Vagina (tissue), 2 donors: ENCODE measurements at regions not wholly inside any gene's neighbourhood (a gene's known extent, or its start where the extent isn't known, plus 50 kb on each side); places are given as distances from the start of the nearest gene placed in this dataset.
A peak's percentile ranks its signal among the peaks of the same experiment; 100 is the strongest.

Source experiments
- DNase-seq, 2 donors: peaks; one replicate each; pipeline ENCODE4 v3.0.0-alpha.2; 2017; ENCODE audit errors: extremely low spot score in 2 of 2
- H3K27ac ChIP-seq: fragments of 200-600 bp; sonication (generic); one replicate; pipeline ENCODE4 v1.5.1; 2019
- H3K27me3 ChIP-seq: fragments of 200-600 bp; sonication (generic); one replicate; pipeline ENCODE4 v1.5.1; 2019
- H3K36me3 ChIP-seq, 2 donors: fragments of 200-600 bp; sonication (generic); one replicate each; pipeline ENCODE4 v1.5.1; 2017 to 2019
- H3K4me1 ChIP-seq: fragments of 200-600 bp; sonication (generic); one replicate; pipeline ENCODE4 v1.5.1; 2019
- H3K4me3 ChIP-seq, 2 donors: fragments of 200-600 bp; sonication (generic); 1 replicate in 1 of 2; 2 replicates in 1 of 2; pipeline ENCODE4 v1.5.1; 2016 to 2019
- H3K9me3 ChIP-seq: fragments of 200-600 bp; sonication (generic); one replicate; pipeline ENCODE4 v1.5.1; 2019
- CTCF ChIP-seq, 3 experiments: fragments of 450-650 bp in 2 of 3; fragments of 200-600 bp in 1 of 3; sonication (generic) in 1 of 3; IDR thresholded peaks; one replicate each; pipeline ENCODE4 v1.5.1; 2017 to 2019; ENCODE audit warnings: antibody characterized with exemption in 3 of 3, mild to moderate bottlenecking in 2 of 3, moderate library complexity in 2 of 3
- POLR2A ChIP-seq, 2 donors: fragments of 450-650 bp; IDR thresholded peaks; one replicate each; pipeline ENCODE4 v1.6.1; 2017; ENCODE audit warnings: antibody characterized with exemption in 2 of 2, mild to moderate bottlenecking in 2 of 2, moderate library complexity in 2 of 2
- POLR2AphosphoS5 ChIP-seq, 2 donors: sonication (generic); formaldehyde crosslinking; IDR thresholded peaks; one replicate each; pipeline ENCODE4 v1.9.0; 2017; ENCODE audit warnings: antibody characterized with exemption in 2 of 2, mild to moderate bottlenecking in 2 of 2, low read depth in 1 of 2; ENCODE audit not compliant: insufficient read depth in 1 of 2
- intact Hi-C: fragments of 100-400 bp; cut with DNase I; formaldehyde crosslinking; loops from one replicate; pipeline ENCODE4 v1.15.1; 2023

GRCh38 chr5:96254980-96255691, 177.9 kb downstream of the PCSK1 start:
- intact Hi-C loops = no loop called here
- H3K4me3 ChIP-seq = no peak overlapping the region
- no peaks in the 10 kb centered on the region for H3K27me3 ChIP-seq
- no peak for DNase-seq
- peak overlapping the region; percentile 62 for H3K27ac ChIP-seq
- peaks cover 22% of the 10 kb centered on the region for H3K4me1 ChIP-seq
- TF ChIP-seq POLR2AphosphoS5 (IDR thresholded peaks at IDR 0.05; ENCODE audit: insufficient read depth in 1 of 2, low read depth in 1 of 2) = peak in 1 of 2 donors; percentile 6
- no peak for TF ChIP-seq CTCF (IDR thresholded peaks at IDR 0.05)
- no peak for TF ChIP-seq POLR2A (IDR thresholded peaks at IDR 0.05)
- H3K36me3 ChIP-seq = no peaks in the 10 kb centered on the region
- no peaks in the 10 kb centered on the region for H3K9me3 ChIP-seq

GRCh38 chr5:96253140-96253539, 179.9 kb downstream of the PCSK1 start:
- H3K27me3 ChIP-seq = no peaks in the 10 kb centered on the region
- intact Hi-C loops = no loop called here
- H3K4me1 ChIP-seq = peaks cover 25% of the 10 kb centered on the region
- no peak overlapping the region for H3K27ac ChIP-seq
- TF ChIP-seq CTCF (IDR thresholded peaks at IDR 0.05) (no peak), POLR2A (IDR thresholded peaks at IDR 0.05) (no peak), POLR2AphosphoS5 (IDR thresholded peaks at IDR 0.05; ENCODE audit: insufficient read depth in 1 of 2, low read depth in 1 of 2) (no peak)
- no peak overlapping the region for H3K4me3 ChIP-seq
- no peaks in the 10 kb centered on the region for H3K36me3 ChIP-seq
- no peaks in the 10 kb centered on the region for H3K9me3 ChIP-seq
- DNase-seq = no peak

- H3K27me3 ChIP-seq = no peaks in the 10 kb centered on the region
- H3K4me1 ChIP-seq = peaks cover 30% of the 10 kb centered on the region
- H3K9me3 ChIP-seq = no peaks in the 10 kb centered on the region
- intact Hi-C loops = no loop called here
- no peak for TF ChIP-seq CTCF (IDR thresholded peaks at IDR 0.05)
- TF ChIP-seq POLR2AphosphoS5 (IDR thresholded peaks at IDR 0.05; ENCODE audit: insufficient read depth in 1 of 2, low read depth in 1 of 2) = no peak
- no peak for TF ChIP-seq POLR2A (IDR thresholded peaks at IDR 0.05)
- no peak overlapping the region for H3K27ac ChIP-seq
- H3K36me3 ChIP-seq = no peaks in the 10 kb centered on the region
- H3K4me3 ChIP-seq = no peak overlapping the region
- no peak for DNase-seq
Observed at GRCh38 chr5:96252596-96252995, 180.5 kb downstream of the PCSK1 start.

DNA sequence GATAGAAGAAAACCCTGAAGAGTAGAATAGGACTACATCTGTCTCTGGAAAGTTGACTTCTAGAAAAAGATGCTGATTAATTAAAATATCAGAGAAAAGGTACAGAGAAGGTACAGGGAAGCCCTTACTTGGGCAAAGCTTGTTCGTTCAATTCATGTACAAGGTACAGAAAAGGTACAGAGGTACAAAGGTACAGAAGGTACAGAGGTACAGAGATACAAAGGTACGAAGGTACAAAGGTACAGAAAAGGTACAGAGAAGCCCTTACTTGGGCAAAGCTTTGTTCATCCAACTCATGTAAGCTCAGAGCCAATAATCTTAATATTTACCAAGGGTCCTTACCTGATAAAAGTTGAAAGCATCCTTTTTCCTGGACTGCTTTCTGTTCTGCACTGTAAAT, 182.3 kb downstream of the PCSK1 start:
- Histone ChIP-seq H3K27ac (no peak overlapping the region), H3K27me3 (no peaks in the 10 kb centered on the region), H3K36me3 (no peaks in the 10 kb centered on the region), H3K9me3 (no peaks in the 10 kb centered on the region), H3K4me3 (no peak overlapping the region), H3K4me1 (peaks cover 30% of the 10 kb centered on the region)
- intact Hi-C loops = no loop called here
- DNase-seq = no peak
- TF ChIP-seq POLR2A (IDR thresholded peaks at IDR 0.05) = no peak
- no peak for TF ChIP-seq POLR2AphosphoS5 (IDR thresholded peaks at IDR 0.05; ENCODE audit: insufficient read depth in 1 of 2, low read depth in 1 of 2)
- TF ChIP-seq CTCF (IDR thresholded peaks at IDR 0.05) = no peak

- Histone ChIP-seq H3K4me1 (peaks cover 15% of the 10 kb centered on the region), H3K4me3 (no peak overlapping the region), H3K27me3 (no peaks in the 10 kb centered on the region), H3K36me3 (no peaks in the 10 kb centered on the region), H3K27ac (peak overlapping the region; percentile 12), H3K9me3 (no peaks in the 10 kb centered on the region)
- no peak for DNase-seq
- intact Hi-C loops = no loop called here
- no peak for TF ChIP-seq POLR2AphosphoS5 (IDR thresholded peaks at IDR 0.05; ENCODE audit: insufficient read depth in 1 of 2, low read depth in 1 of 2)
- no peak for TF ChIP-seq POLR2A (IDR thresholded peaks at IDR 0.05)
- TF ChIP-seq CTCF (IDR thresholded peaks at IDR 0.05) = no peak
Observed at GRCh38 chr5:96248131-96248530, 184.9 kb downstream of the PCSK1 start.
